Activated naive CD4-positive, alpha-beta T cell treated with anti-CD3 and anti-CD28 coated beads, Interleukin-2, amount 50 U/mL, for 24 hours (primary cell): ENCODE measurements at regions not wholly inside any gene's neighbourhood (a gene's known extent, or its start where the extent isn't known, plus 50 kb on each side); places are given as distances from the start of the nearest gene placed in this dataset.

Experiments used
- H3K27ac Mint-ChIP-seq: one replicate; pipeline ENCODE4 v1.8.0; 2021; ENCODE audit warnings: mild to moderate bottlenecking, mixed read lengths
- H3K27me3 Mint-ChIP-seq: one replicate; pipeline ENCODE4 v1.8.0; 2021; ENCODE audit warnings: mixed read lengths
- H3K36me3 Mint-ChIP-seq: one replicate; pipeline ENCODE4 v1.8.0; 2021; ENCODE audit warnings: mixed read lengths
- H3K4me1 Mint-ChIP-seq: one replicate; pipeline ENCODE4 v1.8.0; 2021; ENCODE audit warnings: mixed read lengths
- H3K4me3 Mint-ChIP-seq: one replicate; pipeline ENCODE4 v1.8.0; 2021; ENCODE audit warnings: mild to moderate bottlenecking, mixed read lengths
- H3K9me3 Mint-ChIP-seq: one replicate; pipeline ENCODE4 v1.8.0; 2021; ENCODE audit warnings: mixed read lengths

- Mint-ChIP-seq H3K36me3 (no peaks in the 10 kb centered on the region), H3K4me3 (no peak overlapping the region), H3K27me3 (no peaks in the 10 kb centered on the region), H3K9me3 (no peaks in the 10 kb centered on the region), H3K4me1 (no peaks in the 10 kb centered on the region), H3K27ac (no peak overlapping the region)
Measured at GRCh38 chr21:43305811-43306311, 121.1 kb downstream of the SIK1 start.

GRCh38 chr21:43305336-43305665 lies 121.6 kb downstream of the SIK1 start:
- Mint-ChIP-seq H3K27me3 (no peaks in the 10 kb centered on the region), H3K36me3 (no peaks in the 10 kb centered on the region), H3K4me1 (no peaks in the 10 kb centered on the region), H3K9me3 (no peaks in the 10 kb centered on the region), H3K27ac (no peak overlapping the region), H3K4me3 (no peak overlapping the region)

GRCh38 chr21:43304621-43305335 lies 122.2 kb downstream of the SIK1 start:
- H3K4me3 Mint-ChIP-seq, result no peak overlapping the region
- H3K9me3 Mint-ChIP-seq, result no peaks in the 10 kb centered on the region
- no peak overlapping the region for H3K27ac Mint-ChIP-seq
- no peaks in the 10 kb centered on the region for H3K27me3 Mint-ChIP-seq
- H3K36me3 Mint-ChIP-seq, result no peaks in the 10 kb centered on the region
- H3K4me1 Mint-ChIP-seq, result no peaks in the 10 kb centered on the region

- Mint-ChIP-seq H3K36me3 (no peaks in the 10 kb centered on the region), H3K4me3 (no peak overlapping the region), H3K27ac (no peak overlapping the region)
Measured at GRCh38 chr21:43304206-43304605, 122.7 kb downstream of the SIK1 start.

GRCh38 chr21:43303275-43304178 lies 123.4 kb downstream of the SIK1 start:
- H3K27me3 Mint-ChIP-seq, result no peaks in the 10 kb centered on the region
- H3K36me3 Mint-ChIP-seq, result no peaks in the 10 kb centered on the region
- no peak overlapping the region for H3K27ac Mint-ChIP-seq
- no peaks in the 10 kb centered on the region for H3K4me1 Mint-ChIP-seq
- H3K4me3 Mint-ChIP-seq, result no peak overlapping the region
- no peaks in the 10 kb centered on the region for H3K9me3 Mint-ChIP-seq

More at GRCh38 chr21:43304206-43304605, 122.7 kb downstream of the SIK1 start:
- Mint-ChIP-seq H3K4me1 (no peaks in the 10 kb centered on the region), H3K27me3 (no peaks in the 10 kb centered on the region), H3K9me3 (no peaks in the 10 kb centered on the region)

GRCh38 chr21:43302769-43303168 lies 124.2 kb downstream of the SIK1 start:
- Mint-ChIP-seq H3K4me1 (no peaks in the 10 kb centered on the region), H3K4me3 (no peak overlapping the region), H3K27ac (no peak overlapping the region), H3K9me3 (no peaks in the 10 kb centered on the region), H3K36me3 (no peaks in the 10 kb centered on the region), H3K27me3 (no peaks in the 10 kb centered on the region)

GRCh38 chr21:43302062-43302700 lies 124.8 kb downstream of the SIK1 start:
- Mint-ChIP-seq H3K4me3 (no peak overlapping the region), H3K27me3 (no peaks in the 10 kb centered on the region), H3K27ac (no peak overlapping the region), H3K9me3 (no peaks in the 10 kb centered on the region), H3K4me1 (no peaks in the 10 kb centered on the region), H3K36me3 (no peaks in the 10 kb centered on the region)

- no peaks in the 10 kb centered on the region for H3K36me3 Mint-ChIP-seq
- H3K27me3 Mint-ChIP-seq, result no peaks in the 10 kb centered on the region
- no peak overlapping the region for H3K27ac Mint-ChIP-seq
- H3K4me1 Mint-ChIP-seq, result no peaks in the 10 kb centered on the region
- no peaks in the 10 kb centered on the region for H3K9me3 Mint-ChIP-seq
- no peak overlapping the region for H3K4me3 Mint-ChIP-seq
Measured at GRCh38 chr21:43301409-43302061, 125.4 kb downstream of the SIK1 start.

GRCh38 chr21:43300496-43301408 lies 126.2 kb downstream of the SIK1 start:
- no peak overlapping the region for H3K27ac Mint-ChIP-seq

GRCh38 chr21:43299441-43300277 lies 127.3 kb downstream of the SIK1 start:
- no peaks in the 10 kb centered on the region for H3K27me3 Mint-ChIP-seq
- H3K4me3 Mint-ChIP-seq, result no peak overlapping the region
- H3K9me3 Mint-ChIP-seq, result no peaks in the 10 kb centered on the region
- no peaks in the 10 kb centered on the region for H3K4me1 Mint-ChIP-seq
- no peak overlapping the region for H3K27ac Mint-ChIP-seq
- no peaks in the 10 kb centered on the region for H3K36me3 Mint-ChIP-seq

More at GRCh38 chr21:43300496-43301408, 126.2 kb downstream of the SIK1 start:
- Mint-ChIP-seq H3K9me3 (no peaks in the 10 kb centered on the region), H3K4me3 (no peak overlapping the region), H3K36me3 (no peaks in the 10 kb centered on the region), H3K27me3 (no peaks in the 10 kb centered on the region), H3K4me1 (no peaks in the 10 kb centered on the region)

GRCh38 chr21:43298546-43299440 lies 128.1 kb downstream of the SIK1 start:
- H3K36me3 Mint-ChIP-seq, result no peaks in the 10 kb centered on the region
- H3K4me1 Mint-ChIP-seq, result no peaks in the 10 kb centered on the region
- no peak overlapping the region for H3K4me3 Mint-ChIP-seq
- H3K27me3 Mint-ChIP-seq, result no peaks in the 10 kb centered on the region
- H3K27ac Mint-ChIP-seq, result no peak overlapping the region
- H3K9me3 Mint-ChIP-seq, result no peaks in the 10 kb centered on the region

GRCh38 chr21:43297989-43298388 lies 128.9 kb downstream of the SIK1 start:
- Mint-ChIP-seq H3K4me3 (no peak overlapping the region), H3K4me1 (no peaks in the 10 kb centered on the region), H3K9me3 (no peaks in the 10 kb centered on the region), H3K27ac (no peak overlapping the region), H3K36me3 (no peaks in the 10 kb centered on the region), H3K27me3 (no peaks in the 10 kb centered on the region)

GRCh38 chr21:43297391-43297981 lies 128.7 kb downstream of the CRYAA start:
- H3K27ac Mint-ChIP-seq, result no peak overlapping the region
- no peaks in the 10 kb centered on the region for H3K9me3 Mint-ChIP-seq
- no peak overlapping the region for H3K4me3 Mint-ChIP-seq
- no peaks in the 10 kb centered on the region for H3K36me3 Mint-ChIP-seq
- H3K27me3 Mint-ChIP-seq, result no peaks in the 10 kb centered on the region
- no peaks in the 10 kb centered on the region for H3K4me1 Mint-ChIP-seq
